Dendritic cell treated with granulocyte-macrophage colony-stimulating factor and Interleukin-4, amounts not matched to agents 40 ng/mL and 50 ng/mL, for 4 days (primary cell): ENCODE measurements at regions not wholly inside any gene's neighbourhood (a gene's known extent, or its start where the extent isn't known, plus 50 kb on each side); places are given as distances from the start of the nearest gene placed in this dataset.
A peak's percentile ranks its signal among the peaks of the same experiment; 100 is the strongest.

Source experiments
- H3K27ac Mint-ChIP-seq: one replicate; pipeline ENCODE4 v1.8.0; 2022; ENCODE audit warnings: mild to moderate bottlenecking, mixed read lengths
- H3K27me3 Mint-ChIP-seq: one replicate; pipeline ENCODE4 v1.8.0; 2022; ENCODE audit warnings: mild to moderate bottlenecking, mixed read lengths
- H3K36me3 Mint-ChIP-seq: one replicate; pipeline ENCODE4 v1.8.0; 2022; ENCODE audit warnings: low read depth, mixed read lengths
- H3K4me1 Mint-ChIP-seq: one replicate; pipeline ENCODE4 v1.8.0; 2022; ENCODE audit warnings: low read depth, mixed read lengths
- H3K4me3 Mint-ChIP-seq: one replicate; pipeline ENCODE4 v1.8.0; 2022; ENCODE audit warnings: mild to moderate bottlenecking, moderate library complexity, mixed read lengths
- H3K9me3 Mint-ChIP-seq: one replicate; pipeline ENCODE4 v1.8.0; 2022; ENCODE audit warnings: mixed read lengths
- intact Hi-C: fragments of 100-400 bp; cut with micrococcal nuclease; formaldehyde crosslinking; loops from one replicate; pipeline ENCODE4 v1.15.0; 2022

- peaks cover 40% of the 10 kb centered on the region for H3K4me1 Mint-ChIP-seq
- no peaks in the 10 kb centered on the region for H3K9me3 Mint-ChIP-seq
- H3K27ac Mint-ChIP-seq = no peak overlapping the region
- no peaks in the 10 kb centered on the region for H3K27me3 Mint-ChIP-seq
- intact Hi-C loops = no loop called here
- H3K4me3 Mint-ChIP-seq = no peak overlapping the region
- H3K36me3 Mint-ChIP-seq = no peaks in the 10 kb centered on the region
Measured at GRCh38 chr2:60370814-60371213, 182.6 kb downstream of the BCL11A start.

GRCh38 chr2:60368456-60368855 lies 185.0 kb downstream of the BCL11A start:
- Mint-ChIP-seq H3K4me3 (no peak overlapping the region), H3K36me3 (no peaks in the 10 kb centered on the region), H3K4me1 (peaks cover 53% of the 10 kb centered on the region), H3K27me3 (no peaks in the 10 kb centered on the region), H3K27ac (no peak overlapping the region), H3K9me3 (no peaks in the 10 kb centered on the region)
- intact Hi-C loops = no loop called here

GRCh38 chr2:60366135-60366712 lies 187.2 kb downstream of the BCL11A start:
- Mint-ChIP-seq H3K4me1 (peaks cover 59% of the 10 kb centered on the region), H3K9me3 (peaks cover 9% of the 10 kb centered on the region), H3K27me3 (no peaks in the 10 kb centered on the region), H3K4me3 (no peak overlapping the region), H3K36me3 (no peaks in the 10 kb centered on the region), H3K27ac (peak overlapping the region; percentile 2)
- intact Hi-C loops = no loop called here

- Mint-ChIP-seq H3K36me3 (no peaks in the 10 kb centered on the region), H3K4me1 (peaks cover 54% of the 10 kb centered on the region), H3K9me3 (peaks cover 9% of the 10 kb centered on the region)
Measured at GRCh38 chr2:60365556-60365955, 187.9 kb downstream of the BCL11A start.

GRCh38 chr2:60364491-60364890 lies 189.0 kb downstream of the BCL11A start:
- peaks cover 45% of the 10 kb centered on the region for H3K4me1 Mint-ChIP-seq

More at GRCh38 chr2:60365556-60365955, 187.9 kb downstream of the BCL11A start:
- intact Hi-C loops = no loop called here
- H3K27me3 Mint-ChIP-seq = no peaks in the 10 kb centered on the region
- no peak overlapping the region for H3K4me3 Mint-ChIP-seq
- H3K27ac Mint-ChIP-seq = no peak overlapping the region

GRCh38 chr2:60361498-60361897 lies 192.0 kb downstream of the BCL11A start:
- Mint-ChIP-seq H3K4me3 (no peak overlapping the region), H3K9me3 (peaks cover 9% of the 10 kb centered on the region), H3K4me1 (peaks cover 47% of the 10 kb centered on the region), H3K27ac (no peak overlapping the region), H3K36me3 (no peaks in the 10 kb centered on the region), H3K27me3 (no peaks in the 10 kb centered on the region)
- intact Hi-C loops = no loop called here

More at GRCh38 chr2:60364491-60364890, 189.0 kb downstream of the BCL11A start:
- intact Hi-C loops = no loop called here
- Mint-ChIP-seq H3K9me3 (peaks cover 9% of the 10 kb centered on the region), H3K27ac (no peak overlapping the region), H3K27me3 (no peaks in the 10 kb centered on the region), H3K36me3 (no peaks in the 10 kb centered on the region), H3K4me3 (no peak overlapping the region)

GRCh38 chr2:60359569-60359968 lies 193.9 kb downstream of the BCL11A start:
- Mint-ChIP-seq H3K4me3 (no peak overlapping the region), H3K4me1 (peaks cover 38% of the 10 kb centered on the region), H3K27me3 (no peaks in the 10 kb centered on the region), H3K9me3 (peaks cover 9% of the 10 kb centered on the region), H3K27ac (no peak overlapping the region), H3K36me3 (no peaks in the 10 kb centered on the region)
- intact Hi-C loops = no loop called here

GRCh38 chr2:60358476-60358875 lies 195.0 kb downstream of the BCL11A start:
- Mint-ChIP-seq H3K4me1 (peaks cover 35% of the 10 kb centered on the region), H3K27me3 (no peaks in the 10 kb centered on the region), H3K27ac (no peak overlapping the region), H3K9me3 (peaks cover 9% of the 10 kb centered on the region), H3K4me3 (no peak overlapping the region), H3K36me3 (no peaks in the 10 kb centered on the region)
- intact Hi-C loops = no loop called here

GRCh38 chr2:60357996-60358395 lies 195.5 kb downstream of the BCL11A start:
- Mint-ChIP-seq H3K9me3 (peaks cover 9% of the 10 kb centered on the region), H3K4me1 (peaks cover 35% of the 10 kb centered on the region)

GRCh38 chr2:60356346-60356745 lies 197.1 kb downstream of the BCL11A start:
- intact Hi-C loops = no loop called here
- H3K27me3 Mint-ChIP-seq = peaks cover 6% of the 10 kb centered on the region
- H3K27ac Mint-ChIP-seq = peak overlapping the region; percentile 38
- H3K4me1 Mint-ChIP-seq = peaks cover 31% of the 10 kb centered on the region
- no peaks in the 10 kb centered on the region for H3K36me3 Mint-ChIP-seq
- no peak overlapping the region for H3K4me3 Mint-ChIP-seq
- no peaks in the 10 kb centered on the region for H3K9me3 Mint-ChIP-seq

More at GRCh38 chr2:60357996-60358395, 195.5 kb downstream of the BCL11A start:
- H3K27me3 Mint-ChIP-seq = no peaks in the 10 kb centered on the region
- H3K27ac Mint-ChIP-seq = no peak overlapping the region
- H3K4me3 Mint-ChIP-seq = no peak overlapping the region
- H3K36me3 Mint-ChIP-seq = no peaks in the 10 kb centered on the region
- intact Hi-C loops = no loop called here

- no peak overlapping the region for H3K4me3 Mint-ChIP-seq
Measured at GRCh38 chr2:60355849-60356261, 197.6 kb downstream of the BCL11A start.

GRCh38 chr2:60354713-60355112 lies 198.7 kb downstream of the BCL11A start:
- no peak overlapping the region for H3K4me3 Mint-ChIP-seq
- H3K27me3 Mint-ChIP-seq = peaks cover 6% of the 10 kb centered on the region
- no peak overlapping the region for H3K27ac Mint-ChIP-seq
- peaks cover 37% of the 10 kb centered on the region for H3K4me1 Mint-ChIP-seq
- H3K36me3 Mint-ChIP-seq = no peaks in the 10 kb centered on the region
- H3K9me3 Mint-ChIP-seq = no peaks in the 10 kb centered on the region
- intact Hi-C loops = no loop called here

More at GRCh38 chr2:60355849-60356261, 197.6 kb downstream of the BCL11A start:
- intact Hi-C loops = no loop called here
- H3K4me1 Mint-ChIP-seq = peaks cover 33% of the 10 kb centered on the region
- H3K27me3 Mint-ChIP-seq = peaks cover 6% of the 10 kb centered on the region
- peak overlapping the region; percentile 38 for H3K27ac Mint-ChIP-seq
- no peaks in the 10 kb centered on the region for H3K36me3 Mint-ChIP-seq
- no peaks in the 10 kb centered on the region for H3K9me3 Mint-ChIP-seq

- Mint-ChIP-seq H3K27me3 (peaks cover 6% of the 10 kb centered on the region), H3K9me3 (no peaks in the 10 kb centered on the region), H3K4me1 (peaks cover 37% of the 10 kb centered on the region), H3K36me3 (no peaks in the 10 kb centered on the region), H3K4me3 (no peak overlapping the region), H3K27ac (no peak overlapping the region)
- intact Hi-C loops = no loop called here
Measured at GRCh38 chr2:60353863-60354262, 199.6 kb downstream of the BCL11A start.

- no peaks in the 10 kb centered on the region for H3K9me3 Mint-ChIP-seq
- peaks cover 6% of the 10 kb centered on the region for H3K27me3 Mint-ChIP-seq
- intact Hi-C loops = no loop called here
- no peaks in the 10 kb centered on the region for H3K36me3 Mint-ChIP-seq
- H3K4me3 Mint-ChIP-seq = no peak overlapping the region
- H3K4me1 Mint-ChIP-seq = peaks cover 37% of the 10 kb centered on the region
- H3K27ac Mint-ChIP-seq = no peak overlapping the region
Measured at GRCh38 chr2:60353406-60353800, 200.1 kb downstream of the BCL11A start.
